Activated CD4-positive, alpha-beta T cell treated with anti-CD3 and anti-CD28 coated beads for 36 hours (primary cell): ENCODE measurements at regions not wholly inside any gene's neighbourhood (a gene's known extent, or its start where the extent isn't known, plus 50 kb on each side); places are given as distances from the start of the nearest gene placed in this dataset.
A peak's percentile ranks its signal among the peaks of the same experiment; 100 is the strongest.

Source experiments
- ATAC-seq: fragments of 200-7000 bp; cut with Tn5 transposase; one replicate; pipeline ENCODE4 v1.10.0; 2021; ENCODE audit warnings: mild to moderate bottlenecking, moderate library complexity
- CTCF ChIA-PET: fragments of 350-600 bp; sonication (Branson Sonifier 250); formaldehyde crosslinking; loops from one replicate; lab custom pipeline; 2021; ENCODE audit warnings: antibody characterized with exemption; lab: Charles Lee
- POLR2A ChIA-PET: fragments of 350-600 bp; sonication (Branson Sonifier 250); formaldehyde crosslinking; loops from one replicate; lab custom pipeline; 2021; ENCODE audit warnings: antibody characterized with exemption, inconsistent platforms; lab: Charles Lee
- DNase-seq: peaks from one replicate; pipeline ENCODE4 v3.0.0-alpha.2; 2020
- H3K27ac Mint-ChIP-seq: one replicate; pipeline ENCODE4 v1.8.0; 2021; ENCODE audit warnings: mixed read lengths
- H3K27me3 Mint-ChIP-seq: one replicate; pipeline ENCODE4 v1.8.0; 2021; ENCODE audit warnings: mixed read lengths
- H3K36me3 Mint-ChIP-seq: one replicate; pipeline ENCODE4 v1.8.0; 2021; ENCODE audit warnings: low read depth, mixed read lengths
- H3K4me1 Mint-ChIP-seq: one replicate; pipeline ENCODE4 v1.8.0; 2021; ENCODE audit warnings: mixed read lengths
- H3K4me3 Mint-ChIP-seq: one replicate; pipeline ENCODE4 v1.8.0; 2021; ENCODE audit warnings: mild to moderate bottlenecking, moderate library complexity, mixed read lengths
- H3K9me3 Mint-ChIP-seq: one replicate; pipeline ENCODE4 v1.8.0; 2021; ENCODE audit warnings: low read depth, mixed read lengths
- intact Hi-C, 2 experiments: fragments of 100-400 bp; cut with DNase I in 1 of 2; cut with micrococcal nuclease in 1 of 2; formaldehyde crosslinking; loops; one replicate each; pipeline versions ENCODE4 v1.14.2 to v1.15.1; 2022 to 2024; cut with DNase I, micrococcal nuclease

- POLR2A ChIA-PET = no interaction called here
- ATAC-seq = no peak
- Mint-ChIP-seq H3K9me3 (no peaks in the 10 kb centered on the region), H3K27me3 (peaks cover 64% of the 10 kb centered on the region), H3K36me3 (no peaks in the 10 kb centered on the region), H3K4me1 (no peaks in the 10 kb centered on the region), H3K27ac (no peak overlapping the region), H3K4me3 (no peak overlapping the region)
- DNase-seq = no peak
- CTCF ChIA-PET = no interaction called here
- intact Hi-C loops = no loop called here
Observed at GRCh38 chr6:2534406-2535042, 216.2 kb downstream of the MYLK4 start.

GRCh38 chr6:2531426-2532215 lies 219.1 kb downstream of the MYLK4 start:
- Mint-ChIP-seq H3K36me3 (no peaks in the 10 kb centered on the region), H3K4me1 (no peaks in the 10 kb centered on the region), H3K27me3 (peaks cover 51% of the 10 kb centered on the region), H3K9me3 (no peaks in the 10 kb centered on the region), H3K27ac (no peak overlapping the region), H3K4me3 (no peak overlapping the region)
- DNase-seq (no peak), ATAC-seq (peak; percentile 70)
- POLR2A ChIA-PET = no interaction called here
- CTCF ChIA-PET = interaction anchor here (0.6 to 1.4 kb wide), 5 partner anchors 8 to 112 kb away, joined by 3 to 5 read pairs (median 3); no protein-coding TSS in a partner anchor
- intact Hi-C loops = no loop called here

- ATAC-seq = no peak
- Mint-ChIP-seq H3K27me3 (peaks cover 38% of the 10 kb centered on the region), H3K36me3 (no peaks in the 10 kb centered on the region), H3K9me3 (peaks cover 4% of the 10 kb centered on the region), H3K27ac (no peak overlapping the region), H3K4me3 (no peak overlapping the region), H3K4me1 (no peaks in the 10 kb centered on the region)
- ChIA-PET POLR2A (no interaction called here), CTCF (no interaction called here)
- intact Hi-C loops = no loop called here
- no peak for DNase-seq
Observed at GRCh38 chr6:2529211-2529719, 221.5 kb downstream of the MYLK4 start.

- CTCF ChIA-PET = interaction anchor here (0.7 to 1.7 kb wide), 4 partner anchors 12 to 106 kb away, joined by 3 to 7 read pairs (median 4); no protein-coding TSS in a partner anchor
- POLR2A ChIA-PET = no interaction called here
- peaks cover 36% of the 10 kb centered on the region for H3K27me3 Mint-ChIP-seq
- ATAC-seq (no peak), DNase-seq (no peak)
- H3K27ac Mint-ChIP-seq = no peak overlapping the region
- peaks cover 11% of the 10 kb centered on the region for H3K9me3 Mint-ChIP-seq
- intact Hi-C loops = no loop called here
- no peak overlapping the region for H3K4me3 Mint-ChIP-seq
- no peaks in the 10 kb centered on the region for H3K36me3 Mint-ChIP-seq
- H3K4me1 Mint-ChIP-seq = no peaks in the 10 kb centered on the region
Observed at GRCh38 chr6:2528156-2528555, 222.6 kb downstream of the MYLK4 start.

GRCh38 chr6:2526766-2527165 lies 224.0 kb downstream of the MYLK4 start:
- Mint-ChIP-seq H3K27me3 (peaks cover 40% of the 10 kb centered on the region), H3K27ac (no peak overlapping the region), H3K4me3 (no peak overlapping the region), H3K9me3 (peaks cover 13% of the 10 kb centered on the region), H3K4me1 (peaks cover 5% of the 10 kb centered on the region), H3K36me3 (no peaks in the 10 kb centered on the region)
- ATAC-seq = no peak
- intact Hi-C loops = no loop called here
- ChIA-PET POLR2A (no interaction called here), CTCF (no interaction called here)
- no peak for DNase-seq

GRCh38 chr6:2524090-2524489 lies 226.6 kb downstream of the MYLK4 start:
- Mint-ChIP-seq H3K4me3 (no peak overlapping the region), H3K9me3 (peaks cover 13% of the 10 kb centered on the region), H3K36me3 (no peaks in the 10 kb centered on the region), H3K4me1 (peaks cover 5% of the 10 kb centered on the region), H3K27me3 (peaks cover 29% of the 10 kb centered on the region), H3K27ac (no peak overlapping the region)
- POLR2A ChIA-PET = interaction anchor here (0.6 kb wide), 1 partner anchor 59 kb away, joined by 4 read pairs; no protein-coding TSS in a partner anchor
- intact Hi-C loops = no loop called here
- CTCF ChIA-PET = interaction anchor here (0.6 to 1.7 kb wide), 7 partner anchors 8 to 927 kb away, joined by 3 to 8 read pairs (median 4); no protein-coding TSS in a partner anchor
- DNase-seq (peak; percentile 27), ATAC-seq (no peak)

GRCh38 chr6:2523061-2523460 lies 227.7 kb downstream of the MYLK4 start:
- peaks cover 5% of the 10 kb centered on the region for H3K4me1 Mint-ChIP-seq
- POLR2A ChIA-PET = no interaction called here
- CTCF ChIA-PET = interaction anchor here (1.1 to 1.7 kb wide), 3 partner anchors 12 to 111 kb away, joined by 4 to 8 read pairs (median 5); no protein-coding TSS in a partner anchor
- peaks cover 27% of the 10 kb centered on the region for H3K27me3 Mint-ChIP-seq
- no peak overlapping the region for H3K27ac Mint-ChIP-seq
- H3K4me3 Mint-ChIP-seq = no peak overlapping the region
- peaks cover 13% of the 10 kb centered on the region for H3K9me3 Mint-ChIP-seq
- intact Hi-C loops = no loop called here
- no peak for ATAC-seq
- no peaks in the 10 kb centered on the region for H3K36me3 Mint-ChIP-seq
- no peak for DNase-seq

GRCh38 chr6:2522521-2522920 lies 228.2 kb downstream of the MYLK4 start:
- H3K27ac Mint-ChIP-seq = no peak overlapping the region
- intact Hi-C loops = no loop called here
- ChIA-PET CTCF (interaction anchor here (1.1 kb wide), 1 partner anchor 15 kb away, joined by 4 read pairs; no protein-coding TSS in a partner anchor), POLR2A (no interaction called here)
- H3K4me1 Mint-ChIP-seq = peaks cover 5% of the 10 kb centered on the region
- DNase-seq (no peak), ATAC-seq (no peak)
- no peak overlapping the region for H3K4me3 Mint-ChIP-seq
- H3K36me3 Mint-ChIP-seq = no peaks in the 10 kb centered on the region
- peaks cover 24% of the 10 kb centered on the region for H3K27me3 Mint-ChIP-seq
- H3K9me3 Mint-ChIP-seq = peaks cover 13% of the 10 kb centered on the region

- H3K4me3 Mint-ChIP-seq = no peak overlapping the region
- ChIA-PET CTCF (interaction anchor here (0.6 kb wide), 1 partner anchor 101 kb away, joined by 3 read pairs; no protein-coding TSS in a partner anchor), POLR2A (no interaction called here)
- ATAC-seq (no peak), DNase-seq (no peak)
- peaks cover 20% of the 10 kb centered on the region for H3K27me3 Mint-ChIP-seq
- intact Hi-C loops = no loop called here
- peaks cover under 1% of the 10 kb centered on the region for H3K9me3 Mint-ChIP-seq
- H3K4me1 Mint-ChIP-seq = peaks cover 5% of the 10 kb centered on the region
- no peaks in the 10 kb centered on the region for H3K36me3 Mint-ChIP-seq
- no peak overlapping the region for H3K27ac Mint-ChIP-seq
Observed at GRCh38 chr6:2517855-2518473, 232.8 kb downstream of the MYLK4 start.

- intact Hi-C loops = no loop called here
- ATAC-seq (no peak), DNase-seq (no peak)
- Mint-ChIP-seq H3K27me3 (peaks cover 14% of the 10 kb centered on the region), H3K4me3 (no peak overlapping the region), H3K4me1 (peaks cover under 1% of the 10 kb centered on the region), H3K36me3 (no peaks in the 10 kb centered on the region), H3K27ac (no peak overlapping the region), H3K9me3 (no peaks in the 10 kb centered on the region)
- CTCF ChIA-PET = no interaction called here
- POLR2A ChIA-PET = no interaction called here
Observed at GRCh38 chr6:2517401-2517800, 233.3 kb downstream of the MYLK4 start.

GRCh38 chr6:2516059-2516458 lies 234.7 kb downstream of the MYLK4 start:
- intact Hi-C loops = no loop called here
- DNase-seq = no peak
- no peaks in the 10 kb centered on the region for H3K36me3 Mint-ChIP-seq
- H3K27me3 Mint-ChIP-seq = peaks cover 14% of the 10 kb centered on the region
- no peak overlapping the region for H3K27ac Mint-ChIP-seq
- ChIA-PET POLR2A (no interaction called here), CTCF (interaction anchor here (1.2 kb wide), 1 partner anchor 12 kb away, joined by 3 read pairs; no protein-coding TSS in a partner anchor)
- H3K9me3 Mint-ChIP-seq = no peaks in the 10 kb centered on the region
- ATAC-seq = no peak
- no peak overlapping the region for H3K4me3 Mint-ChIP-seq
- no peaks in the 10 kb centered on the region for H3K4me1 Mint-ChIP-seq
